VCaP (cell line): ENCODE measurements at regions not wholly inside any gene's neighbourhood (a gene's known extent, or its start where the extent isn't known, plus 50 kb on each side); places are given as distances from the start of the nearest gene placed in this dataset.

ENCODE experiments used
- H3K27ac ChIP-seq: fragments of 450-650 bp; 2 replicates; pipeline ENCODE4 v1.5.1; 2017
- CTCF ChIP-seq: fragments of 450-650 bp; conservative IDR thresholded peaks from 2 replicates; pipeline ENCODE4 v1.5.1; 2017; ENCODE audit warnings: mild to moderate bottlenecking, moderate library complexity

GRCh38 chr2:151063271-151063670 lies 198.4 kb downstream of the RBM43 start:
- no peak overlapping the region for H3K27ac ChIP-seq
- no peak for TF ChIP-seq CTCF

- no peak overlapping the region for H3K27ac ChIP-seq
- TF ChIP-seq CTCF = no peak
Observed at GRCh38 chr2:151060287-151060686, 201.4 kb downstream of the RBM43 start.

- TF ChIP-seq CTCF = no peak
- no peak overlapping the region for H3K27ac ChIP-seq
Observed at GRCh38 chr2:151056870-151057269, 204.8 kb downstream of the RBM43 start.

- no peak for TF ChIP-seq CTCF
- H3K27ac ChIP-seq = no peak overlapping the region
Observed at GRCh38 chr2:151053661-151053990, 208.0 kb downstream of the RBM43 start.

- no peak overlapping the region for H3K27ac ChIP-seq
- TF ChIP-seq CTCF = no peak
Observed at GRCh38 chr2:151052850-151053660, 208.6 kb downstream of the RBM43 start.

GRCh38 chr2:151051574-151052220 lies 210.0 kb downstream of the RBM43 start:
- TF ChIP-seq CTCF = peak; percentile 87
- no peak overlapping the region for H3K27ac ChIP-seq

GRCh38 chr2:151049746-151050145 lies 211.9 kb downstream of the RBM43 start:
- TF ChIP-seq CTCF = no peak
- no peak overlapping the region for H3K27ac ChIP-seq
